MM.1S (cell line): ENCODE measurements at regions not wholly inside any gene's neighbourhood (a gene's known extent, or its start where the extent isn't known, plus 50 kb on each side); places are given as distances from the start of the nearest gene placed in this dataset.
A peak's percentile ranks its signal among the peaks of the same experiment; 100 is the strongest.

Experiments
- DNase-seq: peaks from one replicate; pipeline ENCODE4 v3.0.0-alpha.2; 2015
- H2AFZ ChIP-seq: fragments of 300-600 bp; sonication (generic); 2 replicates; pipeline ENCODE4 v1.6.0; 2016; ENCODE audit warnings: antibody characterized with exemption, low read length
- H3F3A ChIP-seq: fragments of 300-600 bp; sonication (generic); 2 replicates; pipeline ENCODE4 v1.6.1; 2016; ENCODE audit warnings: mild to moderate bottlenecking, antibody characterized with exemption, low read length, moderate library complexity, mixed read lengths; ENCODE audit not compliant: insufficient read depth
- H3K27ac ChIP-seq: fragments of 300-600 bp; sonication (generic); 2 replicates; pipeline ENCODE4 v1.5.1; 2016; ENCODE audit warnings: mild to moderate bottlenecking, low read length
- H3K27me3 ChIP-seq: fragments of 300-600 bp; sonication (generic); replicated peaks from 2 replicates; pipeline ENCODE4 v1.6.0; 2016; ENCODE audit warnings: low read length; ENCODE audit not compliant: insufficient read depth
- H3K36me3 ChIP-seq: fragments of 300-600 bp; sonication (generic); replicated peaks from 2 replicates; pipeline ENCODE4 v1.6.1; 2016; ENCODE audit warnings: mild to moderate bottlenecking, low read length, mixed read lengths; ENCODE audit not compliant: insufficient read depth
- H3K4me1 ChIP-seq: fragments of 300-600 bp; sonication (generic); 2 replicates; pipeline ENCODE4 v1.6.1; 2016; ENCODE audit warnings: low read length, mixed read lengths
- H3K4me2 ChIP-seq: fragments of 300-600 bp; sonication (generic); 2 replicates; pipeline ENCODE4 v1.6.0; 2016; ENCODE audit warnings: low read depth, low read length
- H3K4me3 ChIP-seq: fragments of 300-600 bp; sonication (generic); 2 replicates; pipeline ENCODE4 v1.5.1; 2016; ENCODE audit warnings: low read length, mixed read lengths
- H3K79me2 ChIP-seq: fragments of 300-600 bp; sonication (generic); 2 replicates; pipeline ENCODE4 v1.6.1; 2016; ENCODE audit warnings: mixed run types, low read length, mixed read lengths
- H3K9ac ChIP-seq: fragments of 300-600 bp; sonication (generic); 2 replicates; pipeline ENCODE4 v1.6.1; 2016; ENCODE audit warnings: low read length, mixed read lengths
- H3K9me2 ChIP-seq: fragments of 300-600 bp; sonication (generic); replicated peaks from 2 replicates; pipeline ENCODE4 v1.6.1; 2016; ENCODE audit warnings: mild to moderate bottlenecking, low read length, mixed read lengths; ENCODE audit not compliant: insufficient read depth
- H3K9me3 ChIP-seq: fragments of 300-600 bp; sonication (generic); replicated peaks from 2 replicates; pipeline ENCODE4 v1.6.1; 2016; ENCODE audit warnings: mild to moderate bottlenecking, low read length, mixed read lengths; ENCODE audit not compliant: insufficient read depth
- H4K20me1 ChIP-seq: fragments of 300-600 bp; sonication (generic); 2 replicates; pipeline ENCODE4 v1.6.1; 2016; ENCODE audit warnings: mild to moderate bottlenecking, low read length, moderate library complexity, mixed read lengths; ENCODE audit not compliant: insufficient read depth
- CTCF ChIP-seq: fragments of 300-600 bp; sonication (generic); IDR thresholded peaks from 2 replicates; pipeline ENCODE4 v1.5.1; 2016; ENCODE audit warnings: antibody characterized with exemption, low read length, mixed read lengths
- EZH2 ChIP-seq: fragments of 300-600 bp; sonication (generic); optimal IDR thresholded peaks from 2 replicates; pipeline ENCODE3; 2017; ENCODE audit warnings: low read depth, mild to moderate bottlenecking, antibody characterized with exemption, low read length, mixed read lengths
- EZH2phosphoT487 ChIP-seq: fragments of 300-600 bp; sonication (generic); IDR thresholded peaks from 2 replicates; pipeline ENCODE4 v1.6.1; 2018; ENCODE audit warnings: antibody characterized with exemption, low read length

GRCh38 chr5:107112216-107112615 is 558.5 kb downstream of the EFNA5 start:
- Histone ChIP-seq H2AFZ (no peak overlapping the region), H3K4me1 (no peaks in the 10 kb centered on the region), H3K9me2 (no peaks in the 10 kb centered on the region), H3K27ac (no peak overlapping the region), H4K20me1 (no peaks in the 10 kb centered on the region), H3F3A (no peaks in the 10 kb centered on the region), H3K9me3 (no peaks in the 10 kb centered on the region), H3K79me2 (no peaks in the 10 kb centered on the region), H3K36me3 (no peaks in the 10 kb centered on the region), H3K4me3 (no peak overlapping the region), H3K4me2 (no peak overlapping the region), H3K9ac (no peak overlapping the region), H3K27me3 (no peaks in the 10 kb centered on the region)
- TF ChIP-seq EZH2phosphoT487 = no peak
- TF ChIP-seq CTCF = no peak
- no peak for TF ChIP-seq EZH2
- no peak for DNase-seq

- no peak overlapping the region for H2AFZ ChIP-seq
- H3K4me1 ChIP-seq = no peaks in the 10 kb centered on the region
- H3K36me3 ChIP-seq = no peaks in the 10 kb centered on the region
- H3K9me3 ChIP-seq = no peaks in the 10 kb centered on the region
- no peaks in the 10 kb centered on the region for H3K79me2 ChIP-seq
- H3K9me2 ChIP-seq = no peaks in the 10 kb centered on the region
- no peaks in the 10 kb centered on the region for H4K20me1 ChIP-seq
- H3K4me3 ChIP-seq = no peak overlapping the region
- TF ChIP-seq CTCF (0 out of 2 replicates have a peak, but pooled peaks have one; percentile 7), EZH2phosphoT487 (no peak)
- H3K27me3 ChIP-seq = no peaks in the 10 kb centered on the region
- H3F3A ChIP-seq = no peaks in the 10 kb centered on the region
- no peak for DNase-seq
- no peak overlapping the region for H3K4me2 ChIP-seq
- H3K27ac ChIP-seq = no peak overlapping the region
- no peak overlapping the region for H3K9ac ChIP-seq
These were observed 566.4 kb downstream of the EFNA5 start for GRCh38 chr5:107104040-107104995.

- no peaks in the 10 kb centered on the region for H4K20me1 ChIP-seq
- no peaks in the 10 kb centered on the region for H3K9me3 ChIP-seq
- no peak overlapping the region for H3K4me3 ChIP-seq
- no peaks in the 10 kb centered on the region for H3K27me3 ChIP-seq
- TF ChIP-seq EZH2 (no peak), CTCF (no peak), EZH2phosphoT487 (no peak)
- no peaks in the 10 kb centered on the region for H3K4me1 ChIP-seq
- H3K9me2 ChIP-seq = no peaks in the 10 kb centered on the region
- H3K4me2 ChIP-seq = no peak overlapping the region
- no peak overlapping the region for H3K27ac ChIP-seq
- no peak for DNase-seq
- no peaks in the 10 kb centered on the region for H3K36me3 ChIP-seq
- H3K9ac ChIP-seq = no peak overlapping the region
- H2AFZ ChIP-seq = no peak overlapping the region
- H3K79me2 ChIP-seq = no peaks in the 10 kb centered on the region
- H3F3A ChIP-seq = no peaks in the 10 kb centered on the region
These were observed 567.2 kb downstream of the EFNA5 start for GRCh38 chr5:107103522-107103921.
